ENCODE measurements at regions not wholly inside any gene's neighbourhood (a gene's known extent, or its start where the extent isn't known, plus 50 kb on each side); places are given as distances from the start of the nearest gene placed in this dataset.

DNA sequence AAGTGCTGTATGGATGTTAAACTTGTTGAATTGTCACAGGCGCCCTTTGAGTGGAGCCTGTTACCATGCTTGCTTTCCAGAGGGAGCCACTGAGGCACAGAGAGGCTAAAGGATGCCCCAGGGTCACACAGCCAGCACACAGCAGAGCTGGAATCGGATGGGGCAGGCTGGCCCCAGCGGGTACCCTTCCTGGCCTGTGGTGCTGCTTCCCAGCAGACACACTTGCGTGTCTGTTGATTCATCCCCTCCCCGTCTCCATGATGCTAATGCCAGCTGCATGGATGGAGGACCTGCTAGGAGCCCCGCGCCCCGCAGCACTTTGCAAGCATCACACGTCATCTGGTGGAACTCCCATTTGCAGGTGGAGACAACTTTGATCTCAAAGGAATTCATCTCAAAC, 52.4 kb upstream of the SHISAL1 start:
- TF ChIP-seq CREM (IDR thresholded peaks at IDR 0.05; ENCODE audit: low read depth) (no peak), TCF7 (IDR thresholded peaks at IDR 0.05; ENCODE audit: borderline replicate concordance) (no peak), CHD2 (IDR thresholded peaks at IDR 0.05; ENCODE audit: borderline replicate concordance, low read depth, low read length) (no peak), CHD1 (IDR thresholded peaks at IDR 0.05; ENCODE audit: low read depth, low read length) (no peak), RAD21 (IDR thresholded peaks at IDR 0.05; ENCODE audit: insufficient read depth, low read depth, low read length) (no peak), ESRRA (IDR thresholded peaks at IDR 0.05; ENCODE audit: low read length) (no peak), ZNF274 (IDR thresholded peaks at IDR 0.05; ENCODE audit: insufficient read depth, insufficient read length) (no peak), CEBPB (IDR thresholded peaks at IDR 0.05; ENCODE audit: borderline replicate concordance in 1 of 2, low read depth in 2 of 2, low read length in 2 of 2) (no peak), NR2C2 (IDR thresholded peaks at IDR 0.05; ENCODE audit: borderline replicate concordance, control insufficient read depth, insufficient read length, low read depth) (no peak), BCL11A (IDR thresholded peaks at IDR 0.05; ENCODE audit: low read depth, low read length) (no peak)
- TF ChIP-seq, protein P1, sequence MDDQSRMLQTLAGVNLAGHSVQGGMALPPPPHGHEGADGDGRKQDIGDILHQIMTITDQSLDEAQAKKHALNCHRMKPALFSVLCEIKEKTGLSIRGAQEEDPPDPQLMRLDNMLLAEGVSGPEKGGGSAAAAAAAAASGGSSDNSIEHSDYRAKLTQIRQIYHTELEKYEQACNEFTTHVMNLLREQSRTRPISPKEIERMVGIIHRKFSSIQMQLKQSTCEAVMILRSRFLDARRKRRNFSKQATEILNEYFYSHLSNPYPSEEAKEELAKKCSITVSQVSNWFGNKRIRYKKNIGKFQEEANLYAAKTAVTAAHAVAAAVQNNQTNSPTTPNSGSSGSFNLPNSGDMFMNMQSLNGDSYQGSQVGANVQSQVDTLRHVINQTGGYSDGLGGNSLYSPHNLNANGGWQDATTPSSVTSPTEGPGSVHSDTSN (IDR thresholded peaks at IDR 0.05; ENCODE audit: insufficient replicate concordance, low read depth, low read length), result no peak
- TF ChIP-seq, protein P2, sequence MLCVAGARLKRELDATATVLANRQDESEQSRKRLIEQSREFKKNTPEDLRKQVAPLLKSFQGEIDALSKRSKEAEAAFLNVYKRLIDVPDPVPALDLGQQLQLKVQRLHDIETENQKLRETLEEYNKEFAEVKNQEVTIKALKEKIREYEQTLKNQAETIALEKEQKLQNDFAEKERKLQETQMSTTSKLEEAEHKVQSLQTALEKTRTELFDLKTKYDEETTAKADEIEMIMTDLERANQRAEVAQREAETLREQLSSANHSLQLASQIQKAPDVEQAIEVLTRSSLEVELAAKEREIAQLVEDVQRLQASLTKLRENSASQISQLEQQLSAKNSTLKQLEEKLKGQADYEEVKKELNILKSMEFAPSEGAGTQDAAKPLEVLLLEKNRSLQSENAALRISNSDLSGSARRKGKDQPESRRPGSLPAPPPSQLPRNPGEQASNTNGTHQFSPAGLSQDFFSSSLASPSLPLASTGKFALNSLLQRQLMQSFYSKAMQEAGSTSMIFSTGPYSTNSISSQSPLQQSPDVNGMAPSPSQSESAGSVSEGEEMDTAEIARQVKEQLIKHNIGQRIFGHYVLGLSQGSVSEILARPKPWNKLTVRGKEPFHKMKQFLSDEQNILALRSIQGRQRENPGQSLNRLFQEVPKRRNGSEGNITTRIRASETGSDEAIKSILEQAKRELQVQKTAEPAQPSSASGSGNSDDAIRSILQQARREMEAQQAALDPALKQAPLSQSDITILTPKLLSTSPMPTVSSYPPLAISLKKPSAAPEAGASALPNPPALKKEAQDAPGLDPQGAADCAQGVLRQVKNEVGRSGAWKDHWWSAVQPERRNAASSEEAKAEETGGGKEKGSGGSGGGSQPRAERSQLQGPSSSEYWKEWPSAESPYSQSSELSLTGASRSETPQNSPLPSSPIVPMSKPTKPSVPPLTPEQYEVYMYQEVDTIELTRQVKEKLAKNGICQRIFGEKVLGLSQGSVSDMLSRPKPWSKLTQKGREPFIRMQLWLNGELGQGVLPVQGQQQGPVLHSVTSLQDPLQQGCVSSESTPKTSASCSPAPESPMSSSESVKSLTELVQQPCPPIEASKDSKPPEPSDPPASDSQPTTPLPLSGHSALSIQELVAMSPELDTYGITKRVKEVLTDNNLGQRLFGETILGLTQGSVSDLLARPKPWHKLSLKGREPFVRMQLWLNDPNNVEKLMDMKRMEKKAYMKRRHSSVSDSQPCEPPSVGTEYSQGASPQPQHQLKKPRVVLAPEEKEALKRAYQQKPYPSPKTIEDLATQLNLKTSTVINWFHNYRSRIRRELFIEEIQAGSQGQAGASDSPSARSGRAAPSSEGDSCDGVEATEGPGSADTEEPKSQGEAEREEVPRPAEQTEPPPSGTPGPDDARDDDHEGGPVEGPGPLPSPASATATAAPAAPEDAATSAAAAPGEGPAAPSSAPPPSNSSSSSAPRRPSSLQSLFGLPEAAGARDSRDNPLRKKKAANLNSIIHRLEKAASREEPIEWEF (IDR thresholded peaks at IDR 0.05; ENCODE audit: insufficient replicate concordance, low read depth, low read length), result no peak
- intact Hi-C loops (cut with micrococcal nuclease; ENCODE audit: unreplicated experiment), result no loop called here
- CTCF ChIA-PET, result interaction anchor here (0.6 kb wide), 1 partner anchor 30 kb away, joined by 3 read pairs; no protein-coding TSS in a partner anchor
- SMC1A ChIA-PET (ENCODE audit: uncharacterized antibody, unreplicated experiment), result no interaction called here
- no peak for FAIRE-seq
- no peaks in the 10 kb centered on the region for H3K9me3 ChIP-seq (replicated peaks; ENCODE audit: control insufficient read depth, insufficient read depth, low read length)
- POLR2A ChIA-PET, result no interaction called here
- no peak overlapping the region for H2AFZ ChIP-seq (ENCODE audit: control insufficient read depth, low read depth, low read length)
- BruUV-seq (replicated peaks), result no TSS peak
- DNase-seq (ENCODE audit: low read depth, low spot score), result no peak
- no peaks in the 10 kb centered on the region for H3K4me1 ChIP-seq (ENCODE audit: control insufficient read depth, insufficient read depth, low read length)
- no peak overlapping the region for H3K4me2 ChIP-seq (ENCODE audit: control insufficient read depth, insufficient read depth)
- no peaks in the 10 kb centered on the region for H3K79me2 ChIP-seq (ENCODE audit: control insufficient read depth, insufficient read depth, low read length)
- no peak overlapping the region for H3K4me3 ChIP-seq
- 46% methylated on average over 9 of the region's 9 CpGs for WGBS (ENCODE audit: insufficient coverage, insufficient replicate concordance, low lambda C conversion rate, missing lambda C conversion rate)
- no peaks in the 10 kb centered on the region for H4K20me1 ChIP-seq (ENCODE audit: control insufficient read depth, insufficient read depth)
- no peak for ATAC-seq
- H3K9ac ChIP-seq (ENCODE audit: control insufficient read depth, insufficient read depth, low read length), result no peak overlapping the region
- no peaks in the 10 kb centered on the region for H3K36me3 ChIP-seq (ENCODE audit: control insufficient read depth in 2 of 2, insufficient read depth in 2 of 2, low read length in 1 of 2)
- RAD21 ChIA-PET (ENCODE audit: unreplicated experiment), result no interaction called here
- no peak overlapping the region for H3K27ac ChIP-seq (ENCODE audit: control insufficient read depth, insufficient read depth)
- in situ Hi-C loops (cut with MboI), result loop anchor here (25.0 kb wide), 1 partner anchor 522 kb away; no protein-coding TSS in a partner anchor
- H3K27me3 ChIP-seq (replicated peaks in 1 of 2; ENCODE audit: control insufficient read depth in 2 of 2, insufficient read depth in 2 of 2, low read length in 1 of 2), result peaks cover 3% of the 10 kb centered on the region in 2 experiments; a peak in 3 of 4 replicates

All from GM12878 (cell line).